Endothelial cell of umbilical vein (primary cell): ENCODE measurements at regions not wholly inside any gene's neighbourhood (a gene's known extent, or its start where the extent isn't known, plus 50 kb on each side); places are given as distances from the start of the nearest gene placed in this dataset.

Experiments
- BruUV-seq: library from RNA; stranded (reverse); fragments of 400-500 nt; replicated peaks from 2 replicates; lab custom pipeline; 2021; lab: Mats Ljungman, UMichigan
- CTCF ChIA-PET: fragments of 300-600, 350-600 bp; sonication (Branson Sonifier 250); formaldehyde crosslinking; loops from one replicate; lab custom pipeline; 2021; ENCODE audit warnings: antibody characterized with exemption, inconsistent platforms; lab: Charles Lee
- POLR2A ChIA-PET: fragments of 300-600, 350-600 bp; sonication (Branson Sonifier 250); formaldehyde crosslinking; loops from one replicate; lab custom pipeline; 2021; ENCODE audit warnings: antibody characterized with exemption, inconsistent platforms; lab: Charles Lee
- DNase-seq: peaks from one replicate; pipeline ENCODE4 v3.0.0-alpha.2; 2011; ENCODE audit warnings: low read depth, low spot score
- FAIRE-seq: peaks from 2 replicates; lab custom pipeline; 2011; peaks lifted over from hg19 to GRCh38; lab: Jason Lieb, UNC
- H2AFZ ChIP-seq: 2 replicates; pipeline ENCODE4 v1.6.0; 2012; ENCODE audit warnings: low read depth, low read length, control low read depth, inconsistent platforms
- H3K27ac ChIP-seq: 2 replicates; pipeline ENCODE4 v1.5.1; 2011; ENCODE audit warnings: low read depth, mild to moderate bottlenecking, control low read depth, low read length, moderate library complexity; ENCODE audit not compliant: insufficient read depth
- H3K27me3 ChIP-seq, 2 experiments: 2 replicates each; pipeline versions ENCODE4 v1.6.0 to v1.6.1; 2011; ENCODE audit warnings: low read length in 2 of 2, mixed read lengths in 1 of 2; ENCODE audit not compliant: control insufficient read depth in 2 of 2, insufficient read depth in 2 of 2
- H3K36me3 ChIP-seq, 2 experiments: 2 replicates in 1 of 2; 3 replicates in 1 of 2; pipeline ENCODE4 v1.5.1; 2011; ENCODE audit warnings: low read length in 2 of 2, mild to moderate bottlenecking in 1 of 2, moderate library complexity in 1 of 2; ENCODE audit not compliant: control insufficient read depth in 2 of 2, insufficient read depth in 2 of 2; ENCODE audit errors: extremely low read depth in 1 of 2
- H3K4me1 ChIP-seq: 3 replicates; pipeline ENCODE4 v1.5.1; 2011; ENCODE audit warnings: mild to moderate bottlenecking, low read length; ENCODE audit not compliant: control insufficient read depth, insufficient read depth; ENCODE audit errors: extremely low read depth
- H3K4me2 ChIP-seq: 2 replicates; pipeline ENCODE4 v1.6.1; 2011; ENCODE audit warnings: low read length, control low read depth, mixed read lengths; ENCODE audit not compliant: insufficient read depth
- H3K4me3 ChIP-seq, 3 experiments: fragments of 200-600 bp in 1 of 3; sonication (generic), shearing (Covaris generic) in 1 of 3; replicated peaks in 1 of 3; 2 replicates each; pipeline ENCODE4 v1.5.1; 2011 to 2016; ENCODE audit warnings: control low read depth in 3 of 3, low read length in 3 of 3, mild to moderate bottlenecking in 2 of 3, inconsistent platforms in 1 of 3, low read depth in 1 of 3, moderate library complexity in 1 of 3; ENCODE audit not compliant: insufficient read depth in 1 of 3
- H3K79me2 ChIP-seq: 2 replicates; pipeline ENCODE4 v1.6.0; 2012; ENCODE audit warnings: low read length, inconsistent platforms; ENCODE audit not compliant: control insufficient read depth, insufficient read depth
- H3K9ac ChIP-seq: replicated peaks from 2 replicates; pipeline ENCODE3; 2011; ENCODE audit warnings: low read length, control low read depth; ENCODE audit not compliant: insufficient read depth; ENCODE audit errors: extremely low read depth
- H3K9me1 ChIP-seq: replicated peaks from 3 replicates; pipeline ENCODE4 v1.6.0; 2011; ENCODE audit warnings: mild to moderate bottlenecking, low read length; ENCODE audit not compliant: control insufficient read depth, insufficient read depth; ENCODE audit errors: extremely low read depth
- H3K9me3 ChIP-seq: replicated peaks from 2 replicates; pipeline ENCODE4 v1.5.1; 2012; ENCODE audit warnings: low read length, inconsistent platforms; ENCODE audit not compliant: control insufficient read depth, insufficient read depth
- H4K20me1 ChIP-seq: replicated peaks from 2 replicates; pipeline ENCODE3; 2011; ENCODE audit warnings: mild to moderate bottlenecking, low read length; ENCODE audit not compliant: control insufficient read depth, insufficient read depth; ENCODE audit errors: extremely low read depth
- CTCF ChIP-seq, 2 donors: IDR thresholded peaks; 1 replicate in 1 of 2; 2 replicates in 1 of 2; pipeline ENCODE4 v1.5.1; 2011; ENCODE audit warnings: low read length in 2 of 2, mild to moderate bottlenecking in 2 of 2, moderate library complexity in 2 of 2, control low read depth in 1 of 2, inconsistent platforms in 1 of 2, low read depth in 1 of 2; ENCODE audit not compliant: insufficient read depth in 1 of 2; ENCODE audit errors: extremely low read depth in 1 of 2
- FOS ChIP-seq: IDR thresholded peaks from 2 replicates; pipeline ENCODE4 v1.6.1; 2011; ENCODE audit warnings: mild to moderate bottlenecking, low read length, moderate library complexity, borderline replicate concordance; ENCODE audit not compliant: insufficient read depth
- GATA2 ChIP-seq: IDR thresholded peaks from 2 replicates; pipeline ENCODE4 v1.7.0; 2011; ENCODE audit warnings: low read depth, mild to moderate bottlenecking, moderate library complexity, mixed read lengths, low read length; ENCODE audit not compliant: insufficient read length, insufficient read depth
- JUN ChIP-seq: IDR thresholded peaks from 2 replicates; pipeline ENCODE4 v1.6.1; 2011; ENCODE audit warnings: borderline replicate concordance, low read depth; ENCODE audit not compliant: insufficient read length, insufficient read depth
- MYC ChIP-seq: IDR thresholded peaks from one replicate; pipeline ENCODE4 v1.6.1; 2011; ENCODE audit warnings: mild to moderate bottlenecking, low read depth, low read length
- POLR2A ChIP-seq: IDR thresholded peaks from 2 replicates; pipeline ENCODE4 v1.6.1; 2012; ENCODE audit warnings: low read depth, mild to moderate bottlenecking, control low read depth, low read length
- POLR2AphosphoS5 ChIP-seq: IDR thresholded peaks from 2 replicates; pipeline ENCODE4 v1.6.1; 2012; ENCODE audit warnings: low read depth, mild to moderate bottlenecking, control low read depth, low read length, moderate library complexity; ENCODE audit not compliant: insufficient read depth
- dilution Hi-C: fragments of 300-500 bp; cut with MboI; formaldehyde crosslinking; loops from one replicate; pipeline ENCODE4 v1.15.0; 2019; ENCODE audit warnings: low sequenced_read_pairs; ENCODE audit not compliant: extremely low pct_ligation_motif_present
- intact Hi-C: fragments of 100-400 bp; cut with micrococcal nuclease; formaldehyde crosslinking; loops from one replicate; pipeline ENCODE4 v1.10.0; 2022
- TF ChIP-seq, protein P1 (sequence below): IDR thresholded peaks from 2 replicates; pipeline ENCODE4 v1.6.1; 2011; ENCODE audit not compliant: insufficient read depth, insufficient read length

DNA sequence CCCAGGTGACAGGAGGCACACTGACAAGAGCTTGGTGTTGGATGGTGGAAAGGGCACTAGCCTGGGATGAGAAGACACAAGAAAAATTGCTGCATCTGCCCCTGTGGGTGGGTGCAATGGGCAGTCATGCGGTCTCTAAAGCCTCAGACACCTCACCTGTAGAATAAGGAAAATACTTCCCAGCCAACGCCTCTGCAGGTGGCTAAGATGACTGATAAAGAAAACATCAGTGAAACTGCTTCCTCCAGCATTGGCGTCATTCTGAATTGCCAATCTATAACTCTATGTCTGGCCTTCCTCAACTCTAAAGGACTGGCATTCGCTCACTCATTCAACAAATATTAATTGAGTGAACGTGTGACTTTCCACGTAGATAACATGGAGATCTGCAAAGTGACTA, 100.4 kb upstream of the F3 start:
- Histone ChIP-seq H3K27ac (no peak overlapping the region), H3K36me3 (no peaks in the 10 kb centered on the region), H3K4me1 (no peaks in the 10 kb centered on the region), H3K9me3 (no peaks in the 10 kb centered on the region), H3K79me2 (no peaks in the 10 kb centered on the region), H3K4me2 (no peak overlapping the region), H3K4me3 (no peak overlapping the region), H3K27me3 (peaks cover 2 to 3% of the 10 kb centered on the region in 2 experiments), H4K20me1 (no peaks in the 10 kb centered on the region), H3K9ac (no peak overlapping the region), H3K9me1 (no peaks in the 10 kb centered on the region), H2AFZ (no peak overlapping the region)
- dilution Hi-C loops, result no loop called here
- no peak for FAIRE-seq
- CTCF ChIA-PET, result no interaction called here
- POLR2A ChIA-PET, result no interaction called here
- no peak for TF ChIP-seq CTCF (IDR thresholded peaks at IDR 0.05; ENCODE audit: extremely low read depth in 1 of 2, insufficient read depth in 1 of 2, low read depth in 1 of 2, low read length in 2 of 2)
- TF ChIP-seq POLR2AphosphoS5, result no peak
- TF ChIP-seq POLR2A, result no peak
- TF ChIP-seq MYC, result no peak
- no peak for TF ChIP-seq GATA2
- TF ChIP-seq JUN, result no peak
- TF ChIP-seq FOS, result no peak
- DNase-seq, result no peak
- intact Hi-C loops, result no loop called here
- BruUV-seq, result no TSS peak

DNA sequence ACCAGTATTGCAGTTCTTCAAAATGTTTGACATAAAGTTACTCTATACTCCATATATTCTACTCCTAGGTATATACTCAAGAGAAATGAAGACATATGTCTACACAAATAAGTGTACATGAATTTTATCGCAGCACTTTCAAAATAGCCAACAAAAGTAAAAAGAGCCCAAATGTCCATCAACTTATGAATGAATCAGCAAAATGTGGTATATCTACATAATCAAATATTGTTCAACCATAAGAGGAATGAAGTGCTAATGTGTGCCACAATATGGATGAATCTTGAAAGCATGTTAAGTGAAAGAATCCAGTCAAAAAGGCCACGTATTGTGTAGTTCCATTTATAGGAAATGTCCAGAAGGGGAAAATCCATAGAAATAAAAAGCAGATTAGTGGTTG, 98.6 kb upstream of the F3 start:
- H3K4me2 ChIP-seq, result no peak overlapping the region
- FAIRE-seq (no peak), DNase-seq (no peak)
- dilution Hi-C loops (no loop called here), intact Hi-C loops (no loop called here)
- ChIA-PET CTCF (no interaction called here), POLR2A (no interaction called here)
- no peaks in the 10 kb centered on the region for H3K4me1 ChIP-seq
- peaks cover 2 to 3% of the 10 kb centered on the region in 2 experiments for H3K27me3 ChIP-seq
- H3K36me3 ChIP-seq, result no peaks in the 10 kb centered on the region
- H3K9me1 ChIP-seq, result no peaks in the 10 kb centered on the region
- no peaks in the 10 kb centered on the region for H3K79me2 ChIP-seq
- no peak overlapping the region for H3K9ac ChIP-seq
- TF ChIP-seq FOS, result no peak
- no peak for TF ChIP-seq POLR2A
- TF ChIP-seq JUN, result no peak
- TF ChIP-seq GATA2, result no peak
- no peak for TF ChIP-seq CTCF (IDR thresholded peaks at IDR 0.05; ENCODE audit: extremely low read depth in 1 of 2, insufficient read depth in 1 of 2, low read depth in 1 of 2, low read length in 2 of 2)
- no peak for TF ChIP-seq POLR2AphosphoS5
- TF ChIP-seq, protein P1, sequence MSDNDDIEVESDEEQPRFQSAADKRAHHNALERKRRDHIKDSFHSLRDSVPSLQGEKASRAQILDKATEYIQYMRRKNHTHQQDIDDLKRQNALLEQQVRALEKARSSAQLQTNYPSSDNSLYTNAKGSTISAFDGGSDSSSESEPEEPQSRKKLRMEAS, result no peak
- TF ChIP-seq MYC, result no peak
- H2AFZ ChIP-seq, result no peak overlapping the region
- no peak overlapping the region for H3K4me3 ChIP-seq
- no TSS peak for BruUV-seq
- no peaks in the 10 kb centered on the region for H3K9me3 ChIP-seq
- no peak overlapping the region for H3K27ac ChIP-seq
- H4K20me1 ChIP-seq, result no peaks in the 10 kb centered on the region
